H1 (cell line): ENCODE measurements at regions not wholly inside any gene's neighbourhood (a gene's known extent, or its start where the extent isn't known, plus 50 kb on each side); places are given as distances from the start of the nearest gene placed in this dataset.

ENCODE experiments used
- CREB1 ChIP-seq: IDR thresholded peaks from 2 replicates; pipeline ENCODE4 v1.6.1; 2012; ENCODE audit warnings: inconsistent platforms
- CTCF ChIP-seq, 3 experiments: IDR thresholded peaks; 1 replicate in 2 of 3; 2 replicates in 1 of 3; pipeline versions ENCODE4 v1.5.1 to v1.6.1; 2011; ENCODE audit warnings: low read length in 3 of 3, mild to moderate bottlenecking in 3 of 3, inconsistent platforms in 2 of 3, low read depth in 1 of 3, moderate library complexity in 1 of 3; ENCODE audit not compliant: insufficient read depth in 1 of 3; ENCODE audit errors: control extremely low read depth in 1 of 3
- EZH2 ChIP-seq: fragments of 200-600 bp; sonication (generic); IDR thresholded peaks from 2 replicates; pipeline ENCODE4 v1.7.1; 2012; ENCODE audit warnings: low read depth, mild to moderate bottlenecking, moderate library complexity, low read length, inconsistent platforms; ENCODE audit not compliant: severe bottlenecking
- POLR2A ChIP-seq, 2 experiments: IDR thresholded peaks; 1 replicate in 1 of 2; 2 replicates in 1 of 2; pipeline ENCODE4 v1.6.1; 2011; ENCODE audit warnings: low read depth in 2 of 2, low read length in 2 of 2, mild to moderate bottlenecking in 2 of 2; ENCODE audit errors: control extremely low read depth in 1 of 2
- RAD21 ChIP-seq, 2 experiments: IDR thresholded peaks in 1 of 2; conservative IDR thresholded peaks in 1 of 2; 2 replicates each; pipeline ENCODE4 v1.6.1; 2011; ENCODE audit warnings: low read depth in 2 of 2, low read length in 2 of 2, improper control_type of control experiment in 1 of 2, inconsistent platforms in 1 of 2, mild to moderate bottlenecking in 1 of 2, moderate library complexity in 1 of 2
- RFX5 ChIP-seq: IDR thresholded peaks from 2 replicates; pipeline ENCODE4 v1.6.1; 2011; ENCODE audit warnings: low read depth, low read length, improper control_type of control experiment, borderline replicate concordance
- TAF1 ChIP-seq: IDR thresholded peaks from 2 replicates; pipeline ENCODE4 v1.6.1; 2011; ENCODE audit warnings: mild to moderate bottlenecking, low read depth, low read length
- YY1 ChIP-seq: IDR thresholded peaks from 2 replicates; pipeline ENCODE4 v1.6.1; 2011; ENCODE audit warnings: low read depth, mild to moderate bottlenecking, low read length
- TF ChIP-seq, protein P1 (sequence below): IDR thresholded peaks from 2 replicates; pipeline ENCODE4 v1.6.1; 2012; ENCODE audit warnings: inconsistent platforms

GRCh38 chr10:3336673-3337293, 164.2 kb upstream of the PITRM1 start:
- TF ChIP-seq CTCF (IDR thresholded peaks at IDR 0.05; ENCODE audit: control extremely low read depth in 1 of 3, insufficient read depth in 1 of 3, low read depth in 1 of 3, low read length in 3 of 3) (no peak), POLR2A (IDR thresholded peaks at IDR 0.05; ENCODE audit: control extremely low read depth in 1 of 2, low read depth in 2 of 2, low read length in 2 of 2) (no peak), RAD21 (IDR thresholded peaks at IDR 0.05 in 1 of 2, conservative IDR thresholded peaks at IDR 0.05 in 1 of 2; ENCODE audit: low read depth in 2 of 2, low read length in 2 of 2) (no peak), TAF1 (no peak), YY1 (no peak), RFX5 (no peak), CREB1 (no peak), EZH2 (no peak)
- TF ChIP-seq, protein P1, sequence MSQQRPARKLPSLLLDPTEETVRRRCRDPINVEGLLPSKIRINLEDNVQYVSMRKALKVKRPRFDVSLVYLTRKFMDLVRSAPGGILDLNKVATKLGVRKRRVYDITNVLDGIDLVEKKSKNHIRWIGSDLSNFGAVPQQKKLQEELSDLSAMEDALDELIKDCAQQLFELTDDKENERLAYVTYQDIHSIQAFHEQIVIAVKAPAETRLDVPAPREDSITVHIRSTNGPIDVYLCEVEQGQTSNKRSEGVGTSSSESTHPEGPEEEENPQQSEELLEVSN, result no peak
